Lung (tissue), 11 donors: ENCODE measurements at regions not wholly inside any gene's neighbourhood (a gene's known extent, or its start where the extent isn't known, plus 50 kb on each side); places are given as distances from the start of the nearest gene placed in this dataset.

Source experiments
- ATAC-seq: fragments of 200-7000 bp; cut with Tn5 transposase; one replicate; pipeline ENCODE4 v1.9.1; 2020; ENCODE audit warnings: moderate number of reproducible peaks; ENCODE audit not compliant: insufficient read depth, low FRiP score
- DNase-seq, 3 donors: peaks; one replicate each; pipeline ENCODE4 v3.0.0-alpha.2; 2013 to 2017
- H3K27ac ChIP-seq, 2 donors: one replicate each; pipeline ENCODE4 v1.5.1; 2013; ENCODE audit warnings: mild to moderate bottlenecking in 2 of 2, moderate library complexity in 2 of 2, control low read depth in 1 of 2, inconsistent platforms in 1 of 2, low read depth in 1 of 2, low read length in 1 of 2
- H3K27me3 ChIP-seq, 3 donors: one replicate each; pipeline ENCODE4 v1.5.1; 2013; ENCODE audit warnings: low read length in 2 of 3; ENCODE audit not compliant: control insufficient read depth in 3 of 3, insufficient read depth in 3 of 3
- H3K36me3 ChIP-seq, 4 donors: one replicate each; pipeline ENCODE4 v1.5.1; 2013; ENCODE audit warnings: low read length in 4 of 4, mild to moderate bottlenecking in 1 of 4, moderate library complexity in 1 of 4; ENCODE audit not compliant: control insufficient read depth in 4 of 4, insufficient read depth in 4 of 4
- H3K4me1 ChIP-seq, 5 donors: one replicate each; pipeline ENCODE4 v1.5.1; 2013; ENCODE audit warnings: low read length in 5 of 5, mild to moderate bottlenecking in 2 of 5, moderate library complexity in 1 of 5; ENCODE audit not compliant: control insufficient read depth in 5 of 5, insufficient read depth in 5 of 5
- H3K4me3 ChIP-seq: one replicate; pipeline ENCODE4 v1.5.1; 2013; ENCODE audit warnings: mild to moderate bottlenecking, control low read depth, moderate library complexity
- H3K9ac ChIP-seq, 2 donors: one replicate each; pipeline ENCODE4 v1.5.1; 2013; ENCODE audit warnings: low read length in 2 of 2, control low read depth in 1 of 2; ENCODE audit not compliant: insufficient read depth in 1 of 2
- H3K9me3 ChIP-seq, 4 donors: one replicate each; pipeline ENCODE4 v1.5.1; 2013; ENCODE audit warnings: low read length in 3 of 4, mild to moderate bottlenecking in 1 of 4, moderate library complexity in 1 of 4; ENCODE audit not compliant: control insufficient read depth in 4 of 4, insufficient read depth in 3 of 4
- WGBS, 2 donors: extraction: QIAGEN DNeasy Blood & Tissue Kit; methylation state at CpG; one replicate each; pipeline ENCODE4 v1.1.7; 2013; 5-methylcytosine and 5-hydroxymethylcytosine counted together
- TF ChIP-seq, protein P1 (sequence below): IDR thresholded peaks from 2 replicates; pipeline ENCODE4 v1.5.1; 2012; ENCODE audit warnings: mild to moderate bottlenecking; ENCODE audit errors: control extremely low read depth, extremely low read depth
- donor health status: control.
- donor health status: control.
- donor health status: Bipolar disorder and iron deficiency.
- donor health status: healthy.
- donor health status: DM: yes; HTN: yes; CAD: no.

DNA sequence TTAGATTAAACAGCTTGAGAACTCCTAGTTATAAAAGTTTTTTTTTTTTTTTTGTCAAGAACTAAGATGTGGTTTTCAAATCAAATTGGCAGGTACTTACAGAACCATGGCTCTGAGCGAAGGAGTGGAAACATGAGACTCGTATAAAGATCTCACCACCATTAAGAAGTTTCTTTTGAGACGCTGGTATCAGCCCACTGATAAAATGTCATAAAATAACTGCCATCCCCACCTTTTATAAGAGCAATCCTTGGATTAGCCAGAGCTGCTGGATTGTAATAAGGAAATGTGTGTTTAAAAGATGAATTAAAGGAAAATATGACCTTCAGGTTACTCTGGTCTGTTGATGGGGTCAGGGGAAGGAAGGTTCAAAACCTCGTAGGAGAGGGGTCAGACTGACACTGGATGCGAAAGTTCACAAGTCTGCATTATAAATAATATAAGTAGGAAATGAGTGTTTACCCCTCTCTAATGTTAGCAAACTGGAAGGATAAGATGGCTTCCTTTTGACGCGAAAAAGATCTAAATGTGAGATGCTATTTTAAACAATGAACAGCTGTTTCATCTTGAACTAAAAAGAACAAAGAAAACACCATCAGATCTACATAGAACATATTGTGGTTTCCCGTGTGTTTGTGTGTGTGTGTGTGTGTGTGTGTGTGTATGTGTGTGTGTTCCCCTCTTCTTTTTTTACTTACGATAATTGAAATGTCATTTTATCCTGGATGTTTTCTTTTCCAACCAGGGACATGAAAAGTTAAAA, 386.8 kb upstream of the JAG1 start:
- no peak overlapping the region for H3K9ac ChIP-seq
- no peak overlapping the region for H3K4me3 ChIP-seq
- H3K9me3 ChIP-seq, result no peaks in the 10 kb centered on the region
- DNase-seq (peak in 2 of 3 donors; percentile 41 to 58), ATAC-seq (no peak)
- no peak overlapping the region for H3K27ac ChIP-seq
- TF ChIP-seq, protein P1, sequence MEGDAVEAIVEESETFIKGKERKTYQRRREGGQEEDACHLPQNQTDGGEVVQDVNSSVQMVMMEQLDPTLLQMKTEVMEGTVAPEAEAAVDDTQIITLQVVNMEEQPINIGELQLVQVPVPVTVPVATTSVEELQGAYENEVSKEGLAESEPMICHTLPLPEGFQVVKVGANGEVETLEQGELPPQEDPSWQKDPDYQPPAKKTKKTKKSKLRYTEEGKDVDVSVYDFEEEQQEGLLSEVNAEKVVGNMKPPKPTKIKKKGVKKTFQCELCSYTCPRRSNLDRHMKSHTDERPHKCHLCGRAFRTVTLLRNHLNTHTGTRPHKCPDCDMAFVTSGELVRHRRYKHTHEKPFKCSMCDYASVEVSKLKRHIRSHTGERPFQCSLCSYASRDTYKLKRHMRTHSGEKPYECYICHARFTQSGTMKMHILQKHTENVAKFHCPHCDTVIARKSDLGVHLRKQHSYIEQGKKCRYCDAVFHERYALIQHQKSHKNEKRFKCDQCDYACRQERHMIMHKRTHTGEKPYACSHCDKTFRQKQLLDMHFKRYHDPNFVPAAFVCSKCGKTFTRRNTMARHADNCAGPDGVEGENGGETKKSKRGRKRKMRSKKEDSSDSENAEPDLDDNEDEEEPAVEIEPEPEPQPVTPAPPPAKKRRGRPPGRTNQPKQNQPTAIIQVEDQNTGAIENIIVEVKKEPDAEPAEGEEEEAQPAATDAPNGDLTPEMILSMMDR, result no peak
- 52 to 61% methylated on average over 9 of the region's 9 CpGs for WGBS, 2 donors
- peaks cover 0 to 5% (median 0%) of the 10 kb centered on the region in 5 donors for H3K4me1 ChIP-seq
- no peaks in the 10 kb centered on the region for H3K36me3 ChIP-seq
- H3K27me3 ChIP-seq, result no peaks in the 10 kb centered on the region

DNA sequence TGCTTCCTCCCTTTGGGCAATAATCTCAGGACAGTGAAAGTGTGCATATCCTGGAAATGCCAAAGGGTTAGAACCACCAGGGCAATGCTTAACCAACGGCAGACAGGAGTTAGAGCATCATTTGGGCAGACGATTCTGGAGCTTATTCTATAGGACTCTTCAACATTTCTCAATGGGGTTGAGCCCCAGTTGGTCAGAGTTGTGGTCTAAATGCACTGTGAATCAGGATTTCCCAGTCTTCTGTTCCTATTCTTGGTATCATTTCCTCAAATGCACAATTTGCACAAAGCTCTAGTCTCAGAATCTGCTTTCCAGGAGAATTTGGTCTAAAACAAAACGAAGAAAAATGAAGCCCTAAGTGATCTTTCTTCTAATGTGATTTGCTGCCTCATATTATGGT, 389.6 kb upstream of the JAG1 start:
- WGBS, 2 donors, result 78% methylated on average over 3 of the region's 3 CpGs
- Histone ChIP-seq H3K4me3 (no peak overlapping the region), H3K9me3 (no peaks in the 10 kb centered on the region), H3K9ac (no peak overlapping the region), H3K4me1 (peaks cover 0 to 5% (median 0%) of the 10 kb centered on the region in 5 donors), H3K27ac (no peak overlapping the region), H3K36me3 (no peaks in the 10 kb centered on the region), H3K27me3 (no peaks in the 10 kb centered on the region)
- peak; percentile 11 for ATAC-seq
- no peak for DNase-seq
- TF ChIP-seq, protein P1, result no peak

DNA sequence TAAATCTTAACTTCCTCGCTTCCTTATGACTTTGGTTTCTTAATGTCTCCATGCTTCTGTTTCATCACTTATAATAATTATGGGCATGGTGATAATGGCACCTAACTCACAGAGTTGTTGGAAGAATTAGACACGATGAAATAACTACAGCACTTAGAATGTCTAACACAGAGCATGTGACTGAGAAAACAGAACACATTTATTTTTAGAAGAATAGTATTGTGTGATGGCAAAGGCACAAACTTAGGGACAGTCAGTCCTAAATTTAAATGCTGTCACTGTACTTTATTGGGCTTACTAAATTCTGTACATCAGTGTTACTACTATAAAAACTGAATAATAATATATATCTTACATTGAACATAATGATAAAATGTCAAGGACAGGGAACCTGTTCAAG, 391.1 kb upstream of the JAG1 start:
- H3K27me3 ChIP-seq, result no peaks in the 10 kb centered on the region
- H3K27ac ChIP-seq, result no peak overlapping the region
- ATAC-seq (no peak), DNase-seq (no peak)
- WGBS, 2 donors, result 85 to 89% methylated on average over 2 of the region's 2 CpGs
- H3K36me3 ChIP-seq, result no peaks in the 10 kb centered on the region
- H3K4me1 ChIP-seq, result peaks cover 0 to 5% (median 0%) of the 10 kb centered on the region in 5 donors
- H3K9ac ChIP-seq, result no peak overlapping the region
- H3K9me3 ChIP-seq, result no peaks in the 10 kb centered on the region
- TF ChIP-seq, protein P1, result no peak
- H3K4me3 ChIP-seq, result no peak overlapping the region

DNA sequence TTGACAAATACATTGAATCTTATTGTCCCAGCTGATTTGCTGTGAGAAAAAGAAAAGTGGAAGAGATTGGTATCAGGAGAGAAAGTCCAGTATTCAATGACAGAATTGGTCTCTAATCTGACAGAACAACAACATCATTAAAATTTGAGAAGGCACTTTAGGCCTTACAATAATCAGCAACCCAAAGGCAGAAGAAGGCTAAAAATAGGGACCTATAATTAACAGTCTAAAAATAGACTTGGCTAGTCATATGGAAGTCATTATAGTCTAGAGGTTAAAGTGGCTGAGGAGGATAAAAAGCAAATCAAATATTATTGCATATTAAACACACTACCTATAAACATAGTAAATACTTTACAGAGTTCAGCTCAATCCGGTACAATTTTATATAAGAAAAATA, 393.6 kb upstream of the JAG1 start:
- peaks cover 0 to 6% (median 0%) of the 10 kb centered on the region in 4 donors for H3K9me3 ChIP-seq
- ATAC-seq (no peak), DNase-seq (no peak)
- 79 to 90% methylated on average over 1 of the region's 1 CpG for WGBS, 2 donors
- H3K27ac ChIP-seq, result no peak overlapping the region
- H3K27me3 ChIP-seq, result no peaks in the 10 kb centered on the region
- H3K36me3 ChIP-seq, result no peaks in the 10 kb centered on the region
- H3K4me3 ChIP-seq, result no peak overlapping the region
- H3K9ac ChIP-seq, result no peak overlapping the region
- H3K4me1 ChIP-seq, result peaks cover 0 to 3% (median 0%) of the 10 kb centered on the region in 5 donors
- TF ChIP-seq, protein P1, result no peak
